B cell (primary cell): ENCODE measurements at regions not wholly inside any gene's neighbourhood (a gene's known extent, or its start where the extent isn't known, plus 50 kb on each side); places are given as distances from the start of the nearest gene placed in this dataset.

ENCODE experiments used
- ATAC-seq: fragments of 200-7000 bp; cut with Tn5 transposase; one replicate; pipeline ENCODE4 v1.10.0; 2021; ENCODE audit warnings: low read depth, mild to moderate bottlenecking, moderate number of reproducible peaks, moderate library complexity
- CTCF ChIA-PET: fragments of 350-600 bp; sonication (Branson Sonifier 250); formaldehyde crosslinking; loops from one replicate; lab custom pipeline; 2021; ENCODE audit warnings: antibody characterized with exemption, inconsistent platforms; lab: Charles Lee
- POLR2A ChIA-PET: fragments of 350-600 bp; sonication (Branson Sonifier 250); formaldehyde crosslinking; loops from one replicate; lab custom pipeline; 2021; ENCODE audit warnings: antibody characterized with exemption; lab: Charles Lee
- DNase-seq: peaks from one replicate; pipeline ENCODE4 v3.0.0; 2013
- H2AFZ ChIP-seq: 2 replicates; pipeline ENCODE4 v1.6.1; 2012; ENCODE audit warnings: mild to moderate bottlenecking, low read depth, low read length; ENCODE audit not compliant: insufficient read depth, poor library complexity, severe bottlenecking
- H3K27ac ChIP-seq, 2 donors: 1 replicate in 1 of 2; 2 replicates in 1 of 2; pipeline ENCODE4 v1.5.1; 2012 to 2013; ENCODE audit warnings: low read length in 2 of 2, mild to moderate bottlenecking in 2 of 2, moderate library complexity in 1 of 2
- H3K27me3 ChIP-seq, 4 experiments: fragments of 200-600 bp in 1 of 4; sonication (generic) in 1 of 4; replicated peaks in 1 of 4; 1 replicate in 2 of 4; 2 replicates in 2 of 4; pipeline versions ENCODE4 v1.6.1 to v1.7.0; 2013 to 2016; ENCODE audit warnings: low read length in 3 of 4, mild to moderate bottlenecking in 2 of 4, mixed read lengths in 1 of 4, moderate library complexity in 1 of 4; ENCODE audit not compliant: insufficient read depth in 4 of 4, control insufficient read depth in 3 of 4; ENCODE audit errors: control extremely low read depth in 1 of 4
- H3K36me3 ChIP-seq, 2 experiments: replicated peaks in 1 of 2; 1 replicate in 1 of 2; 2 replicates in 1 of 2; pipeline versions ENCODE4 v1.6.1 to v1.7.1; 2013; ENCODE audit warnings: low read length in 1 of 2; ENCODE audit not compliant: insufficient read depth in 2 of 2, control insufficient read depth in 1 of 2; ENCODE audit errors: control extremely low read depth in 1 of 2, extremely low read depth in 1 of 2
- H3K4me1 ChIP-seq, 2 donors: fragments of 200-600 bp in 1 of 2; sonication (generic) in 1 of 2; 1 replicate in 1 of 2; 2 replicates in 1 of 2; pipeline versions ENCODE4 v1.5.1 to v1.6.1; 2013 to 2017; ENCODE audit warnings: low read length in 2 of 2; ENCODE audit not compliant: control insufficient read depth in 2 of 2, insufficient read depth in 2 of 2
- H3K4me2 ChIP-seq: replicated peaks from 2 replicates; pipeline ENCODE3; 2012; ENCODE audit warnings: mild to moderate bottlenecking, low read depth, low read length; ENCODE audit not compliant: poor library complexity, severe bottlenecking
- H3K4me3 ChIP-seq, 5 experiments: fragments of 200-600 bp in 1 of 5; sonication (generic) in 1 of 5; 1 replicate in 3 of 5; 2 replicates in 2 of 5; pipeline versions ENCODE4 v1.5.1 to v1.7.0; 2011 to 2016; ENCODE audit warnings: low read length in 4 of 5, mild to moderate bottlenecking in 4 of 5, low read depth in 2 of 5, control low read depth in 1 of 5, moderate library complexity in 1 of 5; ENCODE audit not compliant: insufficient read depth in 1 of 5; ENCODE audit errors: control extremely low read depth in 1 of 5, extremely low read depth in 1 of 5
- H3K79me2 ChIP-seq: fragments of 200-600 bp; sonication (generic); one replicate; pipeline ENCODE4 v1.6.0; 2016; ENCODE audit warnings: low read length; ENCODE audit not compliant: control insufficient read depth, insufficient read depth
- H3K9ac ChIP-seq: fragments of 200-600 bp; sonication (generic); 2 replicates; pipeline ENCODE4 v1.6.1; 2017; ENCODE audit warnings: mild to moderate bottlenecking, low read length, moderate library complexity
- H3K9me3 ChIP-seq, 3 donors: one replicate each; pipeline versions ENCODE4 v1.6.1 to v1.7.1; 2013; ENCODE audit warnings: low read length in 2 of 3; ENCODE audit not compliant: control insufficient read depth in 2 of 3, insufficient read depth in 1 of 3; ENCODE audit errors: control extremely low read depth in 1 of 3
- H4K20me1 ChIP-seq: 2 replicates; pipeline ENCODE4 v1.6.0; 2012; ENCODE audit warnings: mild to moderate bottlenecking, low read length; ENCODE audit not compliant: insufficient read depth, control insufficient read depth, poor library complexity, severe bottlenecking
- H3K27ac Mint-ChIP-seq: one replicate; pipeline ENCODE4 v1.8.0; 2021; ENCODE audit warnings: mixed read lengths
- H3K27me3 Mint-ChIP-seq: one replicate; pipeline ENCODE4 v1.8.0; 2021; ENCODE audit warnings: mixed read lengths
- H3K4me1 Mint-ChIP-seq: one replicate; pipeline ENCODE4 v1.8.0; 2021; ENCODE audit warnings: mixed read lengths
- H3K4me3 Mint-ChIP-seq: one replicate; pipeline ENCODE4 v1.8.0; 2021; ENCODE audit warnings: mixed read lengths
- H3K9me3 Mint-ChIP-seq: one replicate; pipeline ENCODE4 v1.8.0; 2022; ENCODE audit warnings: mixed read lengths; ENCODE audit not compliant: insufficient read depth
- EZH2 ChIP-seq: IDR thresholded peaks from 2 replicates; pipeline ENCODE4 v1.6.1; 2012; ENCODE audit warnings: borderline replicate concordance, low read depth, mild to moderate bottlenecking, moderate library complexity, low read length; ENCODE audit not compliant: insufficient read depth, poor library complexity, severe bottlenecking
- WGBS: methylation state at CpG from one replicate; pipeline ENCODE4 v1.1.5; 2013; ENCODE audit warnings: missing lambda C conversion rate; ENCODE audit not compliant: insufficient coverage; 5-methylcytosine and 5-hydroxymethylcytosine counted together
- intact Hi-C: fragments of 100-400 bp; cut with micrococcal nuclease; formaldehyde crosslinking; loops from one replicate; pipeline ENCODE4 v1.10.0; 2022
- TF ChIP-seq, protein P1 (sequence below): fragments of 200-600 bp; IDR thresholded peaks from one replicate; pipeline ENCODE4 v1.8.0; 2022; ENCODE audit warnings: antibody characterized with exemption, mild to moderate bottlenecking

GRCh38 chr3:178949896-178950295, 121.7 kb downstream of the ZMAT3 start:
- Mint-ChIP-seq H3K4me1 (no peaks in the 10 kb centered on the region), H3K4me3 (no peak overlapping the region), H3K27me3 (no peaks in the 10 kb centered on the region), H3K9me3 (peaks cover 17% of the 10 kb centered on the region), H3K27ac (no peak overlapping the region)
- no peaks in the 10 kb centered on the region for H4K20me1 ChIP-seq
- no peaks in the 10 kb centered on the region for H3K79me2 ChIP-seq
- H3K4me2 ChIP-seq, result no peak overlapping the region
- H3K9me3 ChIP-seq, result peaks cover 0 to 9% (median 5%) of the 10 kb centered on the region in 3 donors
- no peaks in the 10 kb centered on the region for H3K27me3 ChIP-seq
- DNase-seq (no peak), ATAC-seq (no peak)
- no peaks in the 10 kb centered on the region for H3K4me1 ChIP-seq
- no peak overlapping the region for H3K4me3 ChIP-seq
- TF ChIP-seq EZH2, result no peak
- TF ChIP-seq, protein P1, sequence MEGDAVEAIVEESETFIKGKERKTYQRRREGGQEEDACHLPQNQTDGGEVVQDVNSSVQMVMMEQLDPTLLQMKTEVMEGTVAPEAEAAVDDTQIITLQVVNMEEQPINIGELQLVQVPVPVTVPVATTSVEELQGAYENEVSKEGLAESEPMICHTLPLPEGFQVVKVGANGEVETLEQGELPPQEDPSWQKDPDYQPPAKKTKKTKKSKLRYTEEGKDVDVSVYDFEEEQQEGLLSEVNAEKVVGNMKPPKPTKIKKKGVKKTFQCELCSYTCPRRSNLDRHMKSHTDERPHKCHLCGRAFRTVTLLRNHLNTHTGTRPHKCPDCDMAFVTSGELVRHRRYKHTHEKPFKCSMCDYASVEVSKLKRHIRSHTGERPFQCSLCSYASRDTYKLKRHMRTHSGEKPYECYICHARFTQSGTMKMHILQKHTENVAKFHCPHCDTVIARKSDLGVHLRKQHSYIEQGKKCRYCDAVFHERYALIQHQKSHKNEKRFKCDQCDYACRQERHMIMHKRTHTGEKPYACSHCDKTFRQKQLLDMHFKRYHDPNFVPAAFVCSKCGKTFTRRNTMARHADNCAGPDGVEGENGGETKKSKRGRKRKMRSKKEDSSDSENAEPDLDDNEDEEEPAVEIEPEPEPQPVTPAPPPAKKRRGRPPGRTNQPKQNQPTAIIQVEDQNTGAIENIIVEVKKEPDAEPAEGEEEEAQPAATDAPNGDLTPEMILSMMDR, result no peak
- CTCF ChIA-PET, result no interaction called here
- POLR2A ChIA-PET, result no interaction called here
- H2AFZ ChIP-seq, result no peak overlapping the region
- no peaks in the 10 kb centered on the region for H3K36me3 ChIP-seq
- no peak overlapping the region for H3K27ac ChIP-seq
- intact Hi-C loops, result no loop called here
- no CpG with 5 or more reads among the region's 3 CpGs for WGBS
- no peak overlapping the region for H3K9ac ChIP-seq

DNA sequence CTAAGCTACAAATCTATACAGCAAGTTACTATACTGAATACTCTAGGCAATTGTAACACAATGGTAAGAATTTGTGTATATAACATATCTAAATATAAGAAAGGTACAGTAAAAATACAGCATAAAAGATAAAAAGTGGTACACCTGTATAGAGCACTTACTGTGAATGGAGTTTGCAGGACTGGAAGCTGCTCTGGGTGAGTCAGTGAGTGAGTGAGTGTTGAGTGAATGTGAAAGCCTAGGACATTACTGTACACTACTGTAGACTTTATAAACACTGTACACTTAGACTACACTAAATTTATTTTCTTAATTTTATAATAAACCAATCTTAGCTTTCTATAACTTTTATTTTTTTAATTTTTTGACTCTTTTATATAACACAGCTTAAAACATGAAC, 123.1 kb downstream of the ZMAT3 start:
- Histone ChIP-seq H2AFZ (no peak overlapping the region), H3K79me2 (no peaks in the 10 kb centered on the region), H3K4me3 (no peak overlapping the region), H3K27ac (no peak overlapping the region), H3K4me2 (no peak overlapping the region), H3K9me3 (peaks cover 0 to 9% (median 5%) of the 10 kb centered on the region in 3 donors), H3K4me1 (no peaks in the 10 kb centered on the region), H3K9ac (no peak overlapping the region), H3K36me3 (no peaks in the 10 kb centered on the region), H4K20me1 (no peaks in the 10 kb centered on the region), H3K27me3 (no peaks in the 10 kb centered on the region)
- peaks cover 20% of the 10 kb centered on the region for H3K9me3 Mint-ChIP-seq
- ChIA-PET CTCF (no interaction called here), POLR2A (no interaction called here)
- ATAC-seq, result no peak
- TF ChIP-seq EZH2, result no peak
- TF ChIP-seq, protein P1, result no peak
- DNase-seq, result no peak
- no peak overlapping the region for H3K27ac Mint-ChIP-seq
- H3K27me3 Mint-ChIP-seq, result no peaks in the 10 kb centered on the region
- no peaks in the 10 kb centered on the region for H3K4me1 Mint-ChIP-seq
- intact Hi-C loops, result no loop called here
- no peak overlapping the region for H3K4me3 Mint-ChIP-seq
